Fibroblast of lung (primary cell): ENCODE measurements at regions not wholly inside any gene's neighbourhood (a gene's known extent, or its start where the extent isn't known, plus 50 kb on each side); places are given as distances from the start of the nearest gene placed in this dataset.

Experiments
- CTCF ChIP-seq, 2 donors: IDR thresholded peaks in 1 of 2; conservative IDR thresholded peaks in 1 of 2; 1 replicate in 1 of 2; 2 replicates in 1 of 2; pipeline ENCODE4 v1.5.1; 2011 to 2012; ENCODE audit warnings: low read length in 2 of 2, control low read depth in 1 of 2, inconsistent platforms in 1 of 2, low read depth in 1 of 2, mild to moderate bottlenecking in 1 of 2
- EZH2 ChIP-seq: IDR thresholded peaks from 2 replicates; pipeline ENCODE4 v1.5.1; 2012; ENCODE audit warnings: low read length, control low read depth, mild to moderate bottlenecking; ENCODE audit errors: missing control alignments

GRCh38 chr6:3566812-3567211 is 110.0 kb upstream of the SLC22A23 start:
- no peak for TF ChIP-seq CTCF (conservative IDR thresholded peaks at IDR 0.05 in 1 of 2, IDR thresholded peaks at IDR 0.05 in 1 of 2; ENCODE audit: low read depth in 1 of 2, low read length in 2 of 2)
- TF ChIP-seq EZH2, result no peak
